ENCODE measurements at regions not wholly inside any gene's neighbourhood (a gene's known extent, or its start where the extent isn't known, plus 50 kb on each side); places are given as distances from the start of the nearest gene placed in this dataset.

DNA sequence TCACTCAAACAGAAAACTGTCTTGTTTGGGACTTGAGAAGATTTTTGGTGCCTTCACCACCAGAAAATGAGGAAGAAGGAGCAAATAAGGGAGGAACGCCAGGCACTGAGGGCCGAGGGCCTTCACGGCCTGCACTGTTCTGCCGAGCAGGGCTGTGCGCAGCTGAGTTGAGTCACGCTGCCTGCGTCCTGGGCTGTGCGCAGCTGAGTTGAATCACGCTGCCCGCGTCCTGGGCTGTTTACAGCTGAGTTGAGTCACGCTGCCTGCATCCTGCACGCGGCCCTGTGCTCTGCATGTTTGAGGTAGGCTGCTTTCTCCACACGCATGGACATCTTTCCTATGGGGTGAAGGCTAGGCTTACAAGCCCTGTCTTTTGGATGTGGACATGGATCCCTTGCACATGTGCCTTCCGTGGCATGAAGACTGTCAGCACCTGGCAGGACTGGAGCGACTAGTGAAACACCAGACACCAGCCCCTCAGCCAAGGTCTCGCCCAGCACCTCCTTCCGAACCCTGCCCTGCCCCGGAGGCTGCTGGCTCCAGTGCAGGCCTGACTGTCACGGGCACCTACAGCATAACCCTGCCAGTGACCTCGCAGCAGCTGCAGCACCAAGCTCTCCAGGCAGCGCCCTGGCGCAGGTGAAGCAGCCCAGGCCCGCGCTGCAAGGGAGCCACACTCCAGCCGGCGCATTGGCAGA, 96.7 kb downstream of the HTR5A start:
- no peak overlapping the region for H3K4me3 ChIP-seq (replicated peaks in 1 of 2; ENCODE audit: low read depth in 2 of 2, low read length in 2 of 2)
- no peak for TF ChIP-seq CTCF (IDR thresholded peaks at IDR 0.05; ENCODE audit: low read depth, low read length)
- peak in 1 of 2 donors; percentile 90 for DNase-seq (ENCODE audit: low read depth in 2 of 2)

GRCh38 chr7:155167706-155168365, 97.7 kb downstream of the HTR5A start:
- no peak overlapping the region for H3K4me3 ChIP-seq (replicated peaks in 1 of 2; ENCODE audit: low read depth in 2 of 2, low read length in 2 of 2)
- no peak for DNase-seq (ENCODE audit: low read depth in 2 of 2)
- TF ChIP-seq CTCF (IDR thresholded peaks at IDR 0.05; ENCODE audit: low read depth, low read length) = no peak

- no peak for TF ChIP-seq CTCF (IDR thresholded peaks at IDR 0.05; ENCODE audit: low read depth, low read length)
- no peak for DNase-seq (ENCODE audit: low read depth in 2 of 2)
- H3K4me3 ChIP-seq (replicated peaks in 1 of 2; ENCODE audit: low read depth in 2 of 2, low read length in 2 of 2) = no peak overlapping the region
These were observed 98.7 kb downstream of the HTR5A start for GRCh38 chr7:155168597-155169480.

GRCh38 chr7:155169498-155170065, 99.5 kb downstream of the HTR5A start:
- no peak for DNase-seq (ENCODE audit: low read depth in 2 of 2)
- no peak overlapping the region for H3K4me3 ChIP-seq (replicated peaks in 1 of 2; ENCODE audit: low read depth in 2 of 2, low read length in 2 of 2)
- no peak for TF ChIP-seq CTCF (IDR thresholded peaks at IDR 0.05; ENCODE audit: low read depth, low read length)

DNA sequence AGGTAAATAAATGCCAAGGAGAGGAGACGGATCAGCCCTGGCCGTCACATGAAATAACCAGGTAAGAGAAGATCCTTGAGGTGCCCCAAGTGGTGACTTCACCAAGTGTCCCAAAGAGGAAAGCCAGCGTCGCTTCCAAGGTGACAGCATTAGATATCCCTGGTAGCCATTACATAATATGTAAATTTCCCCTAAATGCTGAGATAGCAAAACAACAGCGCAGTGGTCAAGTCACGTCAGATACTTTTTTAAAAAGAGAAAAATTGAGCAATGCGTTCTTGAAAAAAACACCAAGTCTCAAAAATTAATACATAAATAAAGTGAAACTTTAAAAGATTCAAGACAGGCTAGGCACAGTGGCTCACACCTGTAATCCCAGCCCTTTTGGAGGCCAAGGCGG, 100.2 kb downstream of the HTR5A start:
- no peak for TF ChIP-seq CTCF (IDR thresholded peaks at IDR 0.05; ENCODE audit: low read depth, low read length)
- DNase-seq (ENCODE audit: low read depth in 2 of 2) = no peak
- H3K4me3 ChIP-seq (replicated peaks in 1 of 2; ENCODE audit: low read depth in 2 of 2, low read length in 2 of 2) = no peak overlapping the region

DNA sequence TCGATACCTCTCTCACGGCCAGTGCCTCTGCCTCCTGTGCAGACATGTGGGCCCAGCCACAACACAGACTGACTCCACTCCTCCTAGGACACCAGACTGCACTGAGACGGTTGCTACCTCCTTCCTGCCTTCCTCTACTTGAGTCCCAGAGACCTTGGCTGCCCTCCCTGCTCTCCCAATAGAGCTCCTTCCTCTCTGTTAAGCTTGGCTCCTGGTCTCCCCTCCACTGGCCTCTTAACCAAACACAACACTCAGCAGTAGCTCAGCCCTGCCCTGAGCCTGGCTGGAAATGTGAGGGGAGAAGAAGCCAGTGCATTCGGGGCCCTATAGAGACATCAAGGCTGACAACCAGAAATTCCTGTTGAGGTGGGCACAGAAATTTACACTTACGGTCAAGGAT, 102.0 kb downstream of the HTR5A start:
- TF ChIP-seq CTCF (IDR thresholded peaks at IDR 0.05; ENCODE audit: low read depth, low read length) = no peak
- H3K4me3 ChIP-seq (replicated peaks in 1 of 2; ENCODE audit: low read depth in 2 of 2, low read length in 2 of 2) = no peak overlapping the region
- DNase-seq (ENCODE audit: low read depth in 2 of 2) = no peak
